ENCODE measurements at regions not wholly inside any gene's neighbourhood (a gene's known extent, or its start where the extent isn't known, plus 50 kb on each side); places are given as distances from the start of the nearest gene placed in this dataset.

GRCh38 chr12:5343711-5344110, 88.2 kb upstream of the NTF3 start:
- H3K27me3 ChIP-seq (ENCODE audit: control insufficient read depth in 4 of 4, insufficient read depth in 4 of 4, low read length in 3 of 4), result peaks cover 0 to 4% (median 0%) of the 10 kb centered on the region in 4 donors
- TF ChIP-seq HNF4A (conservative IDR thresholded peaks at IDR 0.05), result no peak
- TF ChIP-seq MAX (IDR thresholded peaks at IDR 0.05), result no peak
- no peak for TF ChIP-seq HNF4G (IDR thresholded peaks at IDR 0.05)
- no peak for TF ChIP-seq RXRA (IDR thresholded peaks at IDR 0.05)
- no peak for TF ChIP-seq NR2F2 (IDR thresholded peaks at IDR 0.05)
- no peak for TF ChIP-seq YY1 (IDR thresholded peaks at IDR 0.05)
- TF ChIP-seq SP1 (IDR thresholded peaks at IDR 0.05), result no peak
- no peak for TF ChIP-seq JUND (IDR thresholded peaks at IDR 0.05)
- TF ChIP-seq ZBTB33 (IDR thresholded peaks at IDR 0.05), result no peak
- no peak for TF ChIP-seq REST (IDR thresholded peaks at IDR 0.05)
- TF ChIP-seq ATF3 (IDR thresholded peaks at IDR 0.05), result no peak
- TF ChIP-seq GABPA (IDR thresholded peaks at IDR 0.05 in 1 of 2, conservative IDR thresholded peaks at IDR 0.05 in 1 of 2), result no peak
- TF ChIP-seq TAF1 (conservative IDR thresholded peaks at IDR 0.05), result no peak
- 83% methylated on average over 3 of the region's 3 CpGs for WGBS
- H3K9ac ChIP-seq (ENCODE audit: low read depth in 1 of 2, low read length in 2 of 2), result no peak overlapping the region
- no peaks in the 10 kb centered on the region for H3K9me3 ChIP-seq (ENCODE audit: control insufficient read depth in 4 of 4, low read length in 3 of 4)
- no peak overlapping the region for H3K27ac ChIP-seq (ENCODE audit: low read depth in 1 of 2, low read length in 2 of 2)
- no peaks in the 10 kb centered on the region for H3K4me1 ChIP-seq (ENCODE audit: control insufficient read depth in 4 of 4, insufficient read depth in 4 of 4, low read length in 3 of 4)
- H3K4me3 ChIP-seq (ENCODE audit: low read depth in 1 of 3, low read length in 3 of 3), result no peak overlapping the region
- DNase-seq (ENCODE audit: low spot score), result no peak
- H3K36me3 ChIP-seq (ENCODE audit: control insufficient read depth in 4 of 4, insufficient read depth in 3 of 4, low read depth in 1 of 4, low read length in 3 of 4), result no peaks in the 10 kb centered on the region

- H3K36me3 ChIP-seq (ENCODE audit: control insufficient read depth in 4 of 4, insufficient read depth in 3 of 4, low read depth in 1 of 4, low read length in 3 of 4), result no peaks in the 10 kb centered on the region
- H3K4me3 ChIP-seq (ENCODE audit: low read depth in 1 of 3, low read length in 3 of 3), result no peak overlapping the region
- WGBS, result 43% methylated on average over 4 of the region's 4 CpGs
- H3K27me3 ChIP-seq (ENCODE audit: control insufficient read depth in 4 of 4, insufficient read depth in 4 of 4, low read length in 3 of 4), result peaks cover 0 to 4% (median 0%) of the 10 kb centered on the region in 4 donors
- no peaks in the 10 kb centered on the region for H3K9me3 ChIP-seq (ENCODE audit: control insufficient read depth in 4 of 4, low read length in 3 of 4)
- H3K4me1 ChIP-seq (ENCODE audit: control insufficient read depth in 4 of 4, insufficient read depth in 4 of 4, low read length in 3 of 4), result no peaks in the 10 kb centered on the region
- no peak for DNase-seq (ENCODE audit: low spot score)
- H3K9ac ChIP-seq (ENCODE audit: low read depth in 1 of 2, low read length in 2 of 2), result no peak overlapping the region
- H3K27ac ChIP-seq (ENCODE audit: low read depth in 1 of 2, low read length in 2 of 2), result no peak overlapping the region
- no peak for TF ChIP-seq GABPA (IDR thresholded peaks at IDR 0.05 in 1 of 2, conservative IDR thresholded peaks at IDR 0.05 in 1 of 2)
- TF ChIP-seq FOXA2 (IDR thresholded peaks at IDR 0.05), result no peak
- TF ChIP-seq NR2F2 (IDR thresholded peaks at IDR 0.05), result no peak
- no peak for TF ChIP-seq SP1 (IDR thresholded peaks at IDR 0.05)
- no peak for TF ChIP-seq JUND (IDR thresholded peaks at IDR 0.05)
- TF ChIP-seq YY1 (IDR thresholded peaks at IDR 0.05), result no peak
- TF ChIP-seq ZBTB33 (IDR thresholded peaks at IDR 0.05), result no peak
- TF ChIP-seq RXRA (IDR thresholded peaks at IDR 0.05), result no peak
These were observed 87.8 kb upstream of the NTF3 start for GRCh38 chr12:5344131-5344530.
